ENCODE measurements at regions not wholly inside any gene's neighbourhood (a gene's known extent, or its start where the extent isn't known, plus 50 kb on each side); places are given as distances from the start of the nearest gene placed in this dataset.

DNA sequence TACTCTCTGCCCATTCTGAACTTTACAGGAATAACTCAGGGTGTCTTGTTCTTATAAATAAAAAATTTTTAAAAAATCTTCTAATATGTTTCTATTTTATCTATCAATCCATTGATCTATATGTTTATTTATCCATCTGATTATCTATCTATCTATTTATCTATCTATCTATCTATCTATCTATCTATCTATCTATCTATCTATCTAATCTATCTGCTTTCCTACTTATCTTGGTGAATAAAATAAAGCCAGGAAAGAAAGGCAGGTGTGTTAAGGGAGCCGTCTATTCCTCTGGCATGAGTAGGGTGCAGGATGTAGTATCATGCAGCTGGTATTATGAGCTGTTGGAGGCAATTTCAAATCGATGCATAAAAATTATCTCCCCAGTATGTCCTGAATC lies 153.0 kb downstream of the FOXA2 start:
- intact Hi-C loops (cut with DNase I): no loop called here
- Histone ChIP-seq H3K9me3 (no peaks in the 10 kb centered on the region), H3K4me3 (no peak overlapping the region), H3K36me3 (no peaks in the 10 kb centered on the region), H3K27me3 (peaks cover 0 to 29% (median 0%) of the 10 kb centered on the region in 4 donors), H3K4me1 (no peaks in the 10 kb centered on the region), H3K27ac (no peak overlapping the region)
- no peak for DNase-seq
- TF ChIP-seq POLR2A (IDR thresholded peaks at IDR 0.05): no peak
- TF ChIP-seq, protein P1, sequence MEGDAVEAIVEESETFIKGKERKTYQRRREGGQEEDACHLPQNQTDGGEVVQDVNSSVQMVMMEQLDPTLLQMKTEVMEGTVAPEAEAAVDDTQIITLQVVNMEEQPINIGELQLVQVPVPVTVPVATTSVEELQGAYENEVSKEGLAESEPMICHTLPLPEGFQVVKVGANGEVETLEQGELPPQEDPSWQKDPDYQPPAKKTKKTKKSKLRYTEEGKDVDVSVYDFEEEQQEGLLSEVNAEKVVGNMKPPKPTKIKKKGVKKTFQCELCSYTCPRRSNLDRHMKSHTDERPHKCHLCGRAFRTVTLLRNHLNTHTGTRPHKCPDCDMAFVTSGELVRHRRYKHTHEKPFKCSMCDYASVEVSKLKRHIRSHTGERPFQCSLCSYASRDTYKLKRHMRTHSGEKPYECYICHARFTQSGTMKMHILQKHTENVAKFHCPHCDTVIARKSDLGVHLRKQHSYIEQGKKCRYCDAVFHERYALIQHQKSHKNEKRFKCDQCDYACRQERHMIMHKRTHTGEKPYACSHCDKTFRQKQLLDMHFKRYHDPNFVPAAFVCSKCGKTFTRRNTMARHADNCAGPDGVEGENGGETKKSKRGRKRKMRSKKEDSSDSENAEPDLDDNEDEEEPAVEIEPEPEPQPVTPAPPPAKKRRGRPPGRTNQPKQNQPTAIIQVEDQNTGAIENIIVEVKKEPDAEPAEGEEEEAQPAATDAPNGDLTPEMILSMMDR (IDR thresholded peaks at IDR 0.05): no peak
- WGBS, 2 donors: 81 to 88% methylated on average over 2 of the region's 2 CpGs

DNA sequence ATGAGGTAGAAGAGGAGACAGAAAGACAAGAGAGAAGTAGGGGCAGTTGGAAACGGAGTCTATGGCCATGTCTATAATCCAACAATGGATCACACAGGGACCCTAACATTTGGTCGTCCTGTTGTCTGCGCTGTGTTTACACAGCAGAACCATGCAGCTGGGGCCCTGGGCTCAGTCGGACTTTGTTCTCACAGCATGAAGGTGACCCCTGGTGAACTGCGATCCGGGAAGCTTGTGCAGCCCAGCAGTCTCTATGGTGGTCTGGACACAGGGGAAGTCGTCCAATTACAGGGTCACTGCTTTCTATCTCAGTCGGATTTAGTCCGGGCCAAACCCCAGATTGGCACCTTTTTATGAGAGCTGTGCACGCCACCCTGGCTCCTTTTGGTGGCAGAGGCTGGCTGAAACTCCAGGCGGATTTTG lies 153.6 kb downstream of the FOXA2 start:
- H3K4me3 ChIP-seq: no peak overlapping the region
- H3K27ac ChIP-seq: no peak overlapping the region
- H3K9me3 ChIP-seq: no peaks in the 10 kb centered on the region
- H3K36me3 ChIP-seq: no peaks in the 10 kb centered on the region
- WGBS, 2 donors: 68% methylated on average over 7 to 9 of the region's 11 CpGs
- DNase-seq: no peak
- no peak for TF ChIP-seq POLR2A (IDR thresholded peaks at IDR 0.05)
- TF ChIP-seq, protein P1 (IDR thresholded peaks at IDR 0.05): no peak
- H3K4me1 ChIP-seq: no peaks in the 10 kb centered on the region
- intact Hi-C loops (cut with DNase I): no loop called here
- peaks cover 0 to 29% (median 0%) of the 10 kb centered on the region in 4 donors for H3K27me3 ChIP-seq

DNA sequence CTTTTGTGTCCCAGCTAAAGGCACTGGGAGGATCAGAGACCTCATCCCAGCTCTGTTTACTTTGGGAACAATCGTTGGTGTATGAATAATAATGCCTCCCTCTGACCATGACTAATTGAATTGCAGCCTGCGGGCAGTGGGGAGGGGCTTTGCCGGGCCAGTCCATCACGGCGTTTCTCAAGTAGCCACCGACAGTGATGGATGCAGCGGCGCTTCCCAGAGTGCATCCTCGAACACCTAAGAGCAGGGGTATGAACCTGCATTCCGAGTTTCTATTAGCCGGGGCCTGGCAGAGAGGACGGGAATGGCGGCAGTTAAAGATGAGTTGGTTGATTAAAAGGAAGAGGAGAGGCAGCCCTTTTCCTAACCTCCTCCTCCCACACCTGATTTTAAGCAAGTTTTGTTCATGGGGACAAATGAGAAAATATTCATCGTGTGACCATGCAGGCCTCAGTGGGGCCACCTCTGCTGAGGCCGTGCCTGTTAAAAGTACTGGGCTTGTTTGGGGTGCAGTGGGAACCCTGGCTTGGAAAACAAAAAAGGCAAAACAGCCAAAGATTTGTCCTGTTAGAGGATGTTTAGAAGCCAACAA lies 154.1 kb downstream of the FOXA2 start:
- Histone ChIP-seq H3K9me3 (no peaks in the 10 kb centered on the region), H3K36me3 (no peaks in the 10 kb centered on the region), H3K4me3 (no peak overlapping the region), H3K27me3 (peaks cover 0 to 26% (median 0%) of the 10 kb centered on the region in 4 donors), H3K27ac (no peak overlapping the region), H3K4me1 (no peaks in the 10 kb centered on the region)
- WGBS, 2 donors: 52 to 55% methylated on average over 13 to 15 of the region's 15 CpGs
- intact Hi-C loops (cut with DNase I): no loop called here
- no peak for DNase-seq
- TF ChIP-seq, protein P1 (IDR thresholded peaks at IDR 0.05): no peak
- no peak for TF ChIP-seq POLR2A (IDR thresholded peaks at IDR 0.05)

DNA sequence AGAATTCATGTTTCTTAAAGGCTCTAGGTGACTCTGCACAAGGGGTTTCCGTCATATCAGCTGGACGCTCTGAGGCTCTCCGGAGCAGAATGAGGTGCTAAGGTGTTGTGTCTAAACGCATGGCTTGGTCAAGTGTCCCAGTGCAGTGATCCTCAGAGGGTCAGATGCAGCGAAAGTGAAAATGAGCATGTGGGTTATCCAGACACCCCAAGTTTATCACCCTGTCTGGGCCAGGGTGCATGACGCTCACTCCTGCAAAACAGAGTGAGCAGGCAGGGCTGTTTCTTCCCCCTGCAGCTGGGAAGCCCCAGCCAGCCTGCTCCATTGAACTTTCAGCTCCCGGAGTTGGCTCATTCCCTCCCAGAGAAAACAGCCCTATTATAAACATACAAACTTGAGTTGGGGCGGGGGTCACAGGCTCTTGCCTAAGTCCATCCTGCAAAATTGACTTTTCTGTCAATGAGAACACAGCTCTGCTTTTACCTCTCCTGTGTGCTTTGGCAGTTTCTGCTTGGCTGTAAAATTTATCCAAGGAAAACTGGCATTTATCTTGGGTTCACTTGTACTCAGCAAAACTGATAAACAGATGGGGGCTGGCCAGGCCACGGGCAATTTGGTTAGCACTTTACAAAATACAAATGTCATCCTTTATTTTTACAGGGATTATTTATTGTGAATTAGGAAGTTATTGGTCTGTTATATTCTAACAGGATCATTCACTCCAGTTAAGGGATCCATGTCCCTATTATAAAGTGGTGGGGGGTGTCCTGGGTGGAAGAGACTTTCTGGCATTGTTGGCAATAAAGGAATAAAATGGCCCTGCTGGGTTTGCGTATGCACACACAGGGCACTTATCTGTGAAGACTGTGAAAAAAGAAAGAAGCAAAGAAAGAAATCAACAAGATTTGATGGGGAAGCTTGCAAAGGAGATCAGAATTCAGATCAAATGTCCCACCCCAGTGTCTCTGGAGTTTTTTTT lies 154.9 kb downstream of the FOXA2 start:
- no peak for DNase-seq
- WGBS, 2 donors: 68 to 81% methylated on average over 4 to 8 of the region's 10 CpGs
- TF ChIP-seq, protein P1 (IDR thresholded peaks at IDR 0.05): no peak
- TF ChIP-seq POLR2A (IDR thresholded peaks at IDR 0.05): no peak

DNA sequence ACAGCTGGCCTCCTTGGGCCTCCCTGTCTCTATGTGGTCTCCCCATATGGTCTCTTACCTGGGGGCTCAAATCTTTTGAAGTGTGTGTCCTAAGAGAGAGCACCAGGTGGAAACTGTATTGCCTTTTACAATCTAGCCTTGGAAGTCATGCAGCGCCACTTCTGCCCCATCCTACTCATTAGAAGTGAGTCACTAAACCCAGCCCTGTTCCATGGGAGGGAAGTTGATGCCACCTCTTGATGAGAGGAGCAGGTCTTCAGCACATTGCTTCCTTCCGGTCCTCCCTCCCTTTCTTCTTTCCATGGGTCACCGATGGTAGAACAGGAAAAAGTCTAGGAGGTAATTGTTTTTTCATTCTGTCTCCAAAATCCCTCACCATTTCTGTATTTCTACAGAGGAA lies 156.3 kb downstream of the FOXA2 start:
- Histone ChIP-seq H3K9me3 (no peaks in the 10 kb centered on the region), H3K27ac (no peak overlapping the region), H3K27me3 (peaks cover 0 to 18% (median 0%) of the 10 kb centered on the region in 4 donors), H3K36me3 (no peaks in the 10 kb centered on the region), H3K4me3 (no peak overlapping the region), H3K4me1 (no peaks in the 10 kb centered on the region)
- no peak for TF ChIP-seq POLR2A (IDR thresholded peaks at IDR 0.05)
- TF ChIP-seq, protein P1 (IDR thresholded peaks at IDR 0.05): no peak
- 70 to 74% methylated on average over 2 to 3 of the region's 3 CpGs for WGBS, 2 donors
- DNase-seq: no peak
- intact Hi-C loops (cut with DNase I): no loop called here

More for the DNA sequence above, 154.9 kb downstream of the FOXA2 start:
- H3K9me3 ChIP-seq: no peaks in the 10 kb centered on the region
- intact Hi-C loops (cut with DNase I): no loop called here
- no peak overlapping the region for H3K27ac ChIP-seq
- no peaks in the 10 kb centered on the region for H3K36me3 ChIP-seq
- H3K4me1 ChIP-seq: no peaks in the 10 kb centered on the region
- H3K27me3 ChIP-seq: peaks cover 0 to 21% (median 0%) of the 10 kb centered on the region in 4 donors
- no peak overlapping the region for H3K4me3 ChIP-seq
